HepG2 (cell line): ENCODE measurements at regions not wholly inside any gene's neighbourhood (a gene's known extent, or its start where the extent isn't known, plus 50 kb on each side); places are given as distances from the start of the nearest gene placed in this dataset.

Experiments
- ATAC-seq: fragments of 200-7000 bp; cut with Tn5 transposase; 3 replicates; pipeline ENCODE4 v1.9.1; 2020; ENCODE audit warnings: mild to moderate bottlenecking, moderate library complexity
- BruUV-seq: library from RNA; stranded (reverse); fragments of 400-500 nt; replicated peaks from 2 replicates; lab custom pipeline; 2021; lab: Mats Ljungman, UMichigan
- CTCF ChIA-PET: fragments of 300-600 bp; formaldehyde crosslinking; extraction: SDS; loops from one replicate; lab custom pipeline; 2021; ENCODE audit warnings: low total read pairs, inconsistent platforms, low intra/inter-chr PET ratio; lab: Yijun Ruan, JAX
- POLR2A ChIA-PET: fragments of 350-600 bp; sonication (Branson Sonifier 250); formaldehyde crosslinking; loops from one replicate; lab custom pipeline; 2020; ENCODE audit warnings: antibody characterized with exemption, inconsistent platforms; lab: Yijun Ruan, JAX
- DNase-seq: peaks from one replicate; pipeline ENCODE4 v3.0.0-alpha.2; 2015; ENCODE audit warnings: low spot score
- FAIRE-seq: peaks from 3 replicates; lab custom pipeline; 2011; peaks lifted over from hg19 to GRCh38; lab: Jason Lieb, UNC
- H2AFZ ChIP-seq: one replicate; pipeline ENCODE4 v1.6.1; 2011; ENCODE audit warnings: low read length, inconsistent platforms
- H3K27ac ChIP-seq: fragments of 300-600 bp; 3 replicates; pipeline ENCODE4 v1.8.0; 2011; ENCODE audit warnings: mixed run types, mild to moderate bottlenecking, mixed read lengths, low read length, inconsistent platforms; ENCODE audit not compliant: insufficient read depth; ENCODE audit errors: extremely low read length
- H3K27me3 ChIP-seq, 2 experiments: fragments of 200-600 bp in 1 of 2; 2 replicates in 1 of 2; 3 replicates in 1 of 2; pipeline versions ENCODE4 v1.6.0 to v1.8.0; 2011; ENCODE audit warnings: low read length in 2 of 2, mild to moderate bottlenecking in 2 of 2, moderate library complexity in 2 of 2, inconsistent platforms in 1 of 2; ENCODE audit not compliant: insufficient read depth in 2 of 2, control insufficient read depth in 1 of 2
- H3K36me3 ChIP-seq, 2 experiments: fragments of 200-600 bp in 1 of 2; replicated peaks in 1 of 2; 2 replicates in 1 of 2; 3 replicates in 1 of 2; pipeline versions ENCODE4 v1.5.1 to v1.8.0; 2011; ENCODE audit warnings: low read length in 2 of 2, inconsistent platforms in 1 of 2; ENCODE audit not compliant: insufficient read depth in 2 of 2, control insufficient read depth in 1 of 2
- H3K4me1 ChIP-seq: 2 replicates; pipeline ENCODE4 v1.5.1; 2012; ENCODE audit warnings: low read length, inconsistent platforms; ENCODE audit not compliant: insufficient read depth
- H3K4me2 ChIP-seq: 2 replicates; pipeline ENCODE4 v1.6.0; 2011; ENCODE audit warnings: low read depth, low read length, inconsistent platforms
- H3K4me3 ChIP-seq, 3 experiments: fragments of 200-600 bp in 1 of 3; sonication (generic), shearing (Covaris generic) in 1 of 3; replicated peaks in 1 of 3; 2 replicates each; pipeline ENCODE4 v1.5.1; 2011 to 2016; ENCODE audit warnings: low read length in 3 of 3, inconsistent platforms in 2 of 3, low read depth in 2 of 3, mild to moderate bottlenecking in 2 of 3, control low read depth in 1 of 3, mixed read lengths in 1 of 3; ENCODE audit not compliant: insufficient read depth in 1 of 3
- H3K79me2 ChIP-seq: one replicate; pipeline ENCODE4 v1.6.1; 2011; ENCODE audit warnings: low read length, inconsistent platforms; ENCODE audit not compliant: insufficient read depth
- H3K9ac ChIP-seq: 2 replicates; pipeline ENCODE4 v1.6.0; 2011; ENCODE audit warnings: mild to moderate bottlenecking, low read depth, low read length, inconsistent platforms; ENCODE audit not compliant: insufficient read depth
- H3K9me3 ChIP-seq: 2 replicates; pipeline ENCODE4 v1.5.1; 2012; ENCODE audit warnings: mild to moderate bottlenecking, low read length
- H4K20me1 ChIP-seq: 2 replicates; pipeline ENCODE4 v1.6.0; 2011; ENCODE audit warnings: inconsistent platforms, mild to moderate bottlenecking, low read length, moderate library complexity; ENCODE audit not compliant: insufficient read depth
- CENPT ChIP-seq: sonication (generic); formaldehyde crosslinking; IDR thresholded peaks from 2 replicates; pipeline ENCODE4 v1.8.0; 2022; ENCODE audit warnings: low read depth, mild to moderate bottlenecking, moderate library complexity, missing genetic modification reagents
- POLR2A ChIP-seq, 2 experiments: IDR thresholded peaks; 2 replicates each; pipeline ENCODE4 v1.6.1; 2011; ENCODE audit warnings: low read depth in 2 of 2, low read length in 2 of 2, mild to moderate bottlenecking in 1 of 2, moderate library complexity in 1 of 2; ENCODE audit not compliant: insufficient read depth in 1 of 2
- PRDM15 ChIP-seq: sonication (generic); formaldehyde crosslinking; IDR thresholded peaks from 2 replicates; pipeline ENCODE4 v1.4.0; 2020; ENCODE audit warnings: missing genetic modification reagents
- SAP130 ChIP-seq: IDR thresholded peaks from 2 replicates; pipeline ENCODE4 v1.6.1; 2016; ENCODE audit warnings: low read depth
- ZBTB7B ChIP-seq: sonication (generic); formaldehyde crosslinking; IDR thresholded peaks from 2 replicates; pipeline ENCODE4 v1.4.0; 2020; ENCODE audit warnings: missing genetic modification reagents
- ZNF552 ChIP-seq: sonication (generic); formaldehyde crosslinking; IDR thresholded peaks from 2 replicates; pipeline ENCODE4 v1.9.0; 2022; ENCODE audit warnings: missing genetic modification reagents, mild to moderate bottlenecking, borderline replicate concordance
- ZNF580 ChIP-seq: IDR thresholded peaks from 2 replicates; pipeline ENCODE4 v1.6.1; 2016; ENCODE audit warnings: low read depth, borderline replicate concordance
- ZNF781 ChIP-seq: sonication (generic); formaldehyde crosslinking; IDR thresholded peaks from 2 replicates; pipeline ENCODE4 v1.5.1; 2020; ENCODE audit warnings: borderline replicate concordance, mild to moderate bottlenecking, missing genetic modification reagents; ENCODE audit errors: not compliant biosample characterization
- WGBS: methylation state at CpG from one replicate; pipeline ENCODE4 v1.1.6; 2017; ENCODE audit warnings: low lambda C conversion rate; 5-methylcytosine and 5-hydroxymethylcytosine counted together
- in situ Hi-C: cut with HindIII; loops from 2 replicates; pipeline ENCODE4 v1.10.0; 2017; ENCODE audit warnings: low pct_unique_long_range_greater_than_20kb; ENCODE audit not compliant: extremely low pct_ligation_motif_present
- intact Hi-C: fragments of 100-400 bp; cut with micrococcal nuclease; formaldehyde crosslinking; loops from one replicate; pipeline ENCODE4 v1.10.0; 2022; ENCODE audit not compliant: unreplicated experiment

DNA sequence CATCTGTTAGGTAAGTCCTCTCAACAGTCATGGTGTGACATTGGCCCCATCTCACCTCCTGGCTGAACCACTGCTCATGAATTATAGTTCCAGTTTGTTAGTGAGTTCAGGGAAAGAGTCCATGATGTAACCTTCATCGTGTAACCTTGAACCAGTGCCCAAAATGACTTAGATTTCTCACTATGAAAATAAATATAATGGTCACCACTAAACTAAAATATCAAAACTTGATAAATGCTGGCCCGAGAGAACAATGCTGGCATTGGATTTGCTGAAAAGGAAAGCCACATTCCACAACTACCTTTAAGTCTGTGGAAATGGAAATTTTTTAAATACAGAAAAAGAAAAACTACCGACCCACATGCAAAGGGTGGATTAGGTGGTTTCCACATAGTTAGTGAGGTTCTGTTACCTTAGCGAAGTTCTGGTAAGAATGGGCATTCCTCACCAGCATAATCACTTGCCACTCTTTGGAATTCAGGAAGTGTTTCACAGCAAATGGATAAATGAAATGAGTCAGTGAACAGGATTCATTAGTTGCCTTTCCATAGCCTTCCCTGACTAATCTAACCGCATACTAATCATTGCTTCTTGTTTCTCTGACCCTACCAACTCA, 133.9 kb upstream of the CTAGE1 start:
- Histone ChIP-seq H3K4me3 (no peak overlapping the region), H3K27me3 (peaks cover 0 to 3% of the 10 kb centered on the region in 2 experiments; a peak in 2 of 5 replicates), H3K4me1 (no peaks in the 10 kb centered on the region), H3K36me3 (no peaks in the 10 kb centered on the region), H3K79me2 (no peaks in the 10 kb centered on the region), H2AFZ (no peak overlapping the region), H3K27ac (no peak overlapping the region), H3K4me2 (no peak overlapping the region), H4K20me1 (no peaks in the 10 kb centered on the region), H3K9ac (no peak overlapping the region), H3K9me3 (no peaks in the 10 kb centered on the region)
- POLR2A ChIA-PET, result no interaction called here
- TF ChIP-seq ZNF580 (CRISPR knock-in tag), result no peak
- 43% methylated on average over 5 of the region's 5 CpGs for WGBS
- in situ Hi-C loops, result no loop called here
- CTCF ChIA-PET, result no interaction called here
- ATAC-seq (no peak), DNase-seq (no peak), FAIRE-seq (no peak)
- BruUV-seq, result no TSS peak
- intact Hi-C loops, result no loop called here

DNA sequence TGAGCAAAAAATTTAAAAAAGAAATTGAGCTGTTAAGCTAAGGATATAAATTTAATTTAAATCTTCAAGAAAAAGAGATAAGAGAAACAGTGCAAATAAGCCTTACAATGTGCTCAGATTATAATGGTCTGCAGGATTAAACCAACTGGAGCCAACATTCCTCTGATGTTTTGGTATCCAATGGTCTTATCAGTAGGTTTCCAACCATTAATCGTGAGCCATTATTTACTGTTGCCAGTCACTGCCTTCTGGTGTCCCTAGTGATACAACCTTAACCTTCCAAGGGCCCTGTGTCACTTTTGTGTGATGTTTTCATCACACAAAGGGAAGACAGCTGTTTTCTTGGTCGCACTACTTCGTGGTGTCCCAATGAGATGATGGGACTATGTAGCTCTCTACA, 134.5 kb upstream of the CTAGE1 start:
- Histone ChIP-seq H3K4me2 (no peak overlapping the region), H4K20me1 (no peaks in the 10 kb centered on the region), H3K27me3 (peaks cover 0 to 3% of the 10 kb centered on the region in 2 experiments; a peak in 2 of 5 replicates), H3K9ac (no peak overlapping the region), H3K4me3 (no peak overlapping the region), H2AFZ (no peak overlapping the region), H3K4me1 (no peaks in the 10 kb centered on the region), H3K79me2 (no peaks in the 10 kb centered on the region), H3K36me3 (no peaks in the 10 kb centered on the region), H3K27ac (no peak overlapping the region), H3K9me3 (no peaks in the 10 kb centered on the region)
- TF ChIP-seq POLR2A (IDR thresholded peaks at IDR 0.05; ENCODE audit: insufficient read depth in 1 of 2, low read depth in 2 of 2, low read length in 2 of 2) (no peak), PRDM15 (CRISPR knock-in tag) (no peak), ZBTB7B (CRISPR knock-in tag) (no peak), SAP130 (CRISPR knock-in tag) (no peak), ZNF552 (no peak), ZNF781 (CRISPR knock-in tag) (no peak), CENPT (CRISPR knock-in tag) (no peak)
- ChIA-PET POLR2A (no interaction called here), CTCF (no interaction called here)
- intact Hi-C loops (no loop called here), in situ Hi-C loops (no loop called here)
- WGBS, result 15% methylated on average over 3 of the region's 3 CpGs
- BruUV-seq, result no TSS peak
- FAIRE-seq (no peak), DNase-seq (no peak), ATAC-seq (no peak)
